Occipital lobe (tissue), 1 donor: ENCODE measurements at regions not wholly inside any gene's neighbourhood (a gene's known extent, or its start where the extent isn't known, plus 50 kb on each side); places are given as distances from the start of the nearest gene placed in this dataset.
"Not testable (repeated sequence)": the region's sequence is repeated elsewhere in the genome, so short reads cannot be mapped to it uniquely, and the experiment has no call there.

Experiments
- DNase-seq: peaks from one replicate; lab custom pipeline; 2025; lab: John Stamatoyannopoulos, UW

DNA sequence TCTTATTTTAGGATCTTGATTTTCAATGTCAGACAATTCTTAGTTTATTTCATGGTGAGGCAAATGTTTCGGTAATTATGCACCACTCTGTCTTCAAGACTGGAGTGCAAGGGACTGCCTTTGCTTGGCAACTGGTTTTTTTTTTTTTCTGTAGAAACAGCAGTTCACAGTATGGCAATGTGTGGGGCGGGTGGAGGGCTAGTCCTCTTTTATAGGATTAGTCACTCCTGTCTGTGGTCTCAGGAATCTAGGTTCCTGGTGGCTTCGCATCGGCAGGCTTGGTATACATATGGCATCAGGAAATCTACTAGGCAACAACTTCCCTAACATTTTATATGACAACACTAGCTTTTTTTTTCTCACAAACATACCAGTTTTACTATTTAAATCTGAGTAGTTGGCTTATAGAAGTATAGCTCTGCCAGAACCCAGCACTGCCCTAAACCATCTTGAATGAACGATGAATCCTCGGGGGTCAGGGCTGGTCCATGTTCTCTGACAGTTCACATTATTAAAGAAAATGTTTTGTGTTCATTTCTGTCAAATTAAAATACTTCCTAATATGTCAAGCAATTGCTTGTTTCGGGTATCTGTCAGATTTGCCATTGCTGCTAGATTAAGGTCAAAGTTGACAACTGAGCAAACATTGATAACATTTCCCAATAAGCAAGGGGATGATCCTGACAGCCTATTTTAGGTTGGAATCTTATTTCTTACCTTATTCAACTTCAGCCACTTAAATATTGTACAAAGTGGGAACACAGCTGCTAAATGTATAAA, 289.7 kb upstream of the VSTM2A start:
- no peak for DNase-seq

DNA sequence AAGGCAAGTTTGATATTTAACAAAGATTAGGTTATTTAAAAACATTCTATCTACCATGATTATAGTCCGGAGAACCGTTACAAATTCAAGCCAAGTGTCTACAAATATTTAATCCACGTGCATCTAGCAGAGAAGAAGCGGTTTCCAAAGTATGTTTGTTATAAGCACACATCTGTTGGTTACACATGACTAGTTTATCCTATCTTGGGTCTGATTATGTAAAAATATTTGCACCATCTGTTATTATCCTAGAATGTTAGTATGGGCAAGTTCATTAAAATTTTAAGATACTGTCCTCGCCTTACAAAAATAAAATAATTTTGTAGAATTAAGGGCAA, 289.2 kb upstream of the VSTM2A start:
- no peak for DNase-seq

- no peak for DNase-seq
Measured at GRCh38 chr7:54255242-54255641, 286.9 kb upstream of the VSTM2A start.

DNA sequence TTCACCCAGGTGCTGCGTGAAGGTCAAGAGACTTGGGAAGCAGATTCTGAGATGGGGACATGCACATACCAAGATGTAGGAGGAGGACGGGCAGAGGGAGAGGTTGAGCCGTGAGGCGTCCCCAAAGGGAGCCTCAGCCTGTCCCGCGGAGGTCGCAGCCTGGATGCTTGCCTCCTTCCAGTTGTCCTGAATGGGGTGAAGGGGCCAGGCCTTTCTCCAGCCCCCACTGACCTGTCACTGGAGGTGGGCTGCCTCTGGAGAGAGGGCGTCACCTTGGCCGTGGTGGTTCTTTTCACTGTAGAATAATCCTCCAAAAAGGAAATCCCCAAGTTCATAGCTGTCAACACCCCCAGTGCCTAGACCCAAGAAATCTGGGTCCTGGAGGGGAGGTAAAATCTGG, 283.0 kb upstream of the VSTM2A start:
- no peak for DNase-seq

DNA sequence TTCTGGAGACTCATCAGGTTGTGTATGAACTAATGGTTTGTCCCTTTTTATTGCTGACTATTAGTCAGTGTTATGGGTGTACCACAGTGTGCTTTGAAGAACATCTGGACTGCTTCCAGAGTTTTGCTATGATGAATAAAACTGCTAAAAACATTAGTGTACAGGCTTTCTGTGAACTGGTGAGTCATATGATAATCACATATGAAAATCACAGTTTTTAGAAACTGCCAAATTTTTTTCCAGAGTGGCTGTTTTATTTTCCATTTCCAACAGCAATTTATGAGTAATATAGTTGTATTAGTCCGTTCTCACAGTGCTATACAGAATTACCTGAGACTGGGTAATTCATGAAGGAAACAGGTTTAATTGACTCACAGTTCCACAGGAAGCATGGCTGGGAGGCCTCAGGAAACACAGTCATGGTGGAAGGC, 281.2 kb upstream of the VSTM2A start:
- no peak for DNase-seq

DNA sequence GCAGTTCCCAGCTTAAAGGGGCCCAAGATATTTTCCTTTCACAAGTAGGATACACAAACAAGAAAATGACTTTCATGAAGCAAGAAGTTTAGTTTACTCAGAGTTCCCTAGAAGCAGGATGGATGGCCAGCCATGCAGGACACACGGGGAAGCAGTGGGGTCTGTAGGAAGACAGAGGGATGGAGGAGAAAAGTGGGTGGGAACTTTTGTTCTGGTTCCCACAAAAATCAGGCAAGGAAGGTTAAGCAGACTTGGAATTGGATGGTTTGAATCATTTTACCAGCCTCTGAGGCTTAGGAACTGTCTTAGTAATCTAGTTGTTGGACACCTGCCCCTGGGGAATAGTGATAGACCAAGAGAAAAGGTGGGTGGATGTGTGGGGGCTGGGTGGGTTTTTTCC, 263.3 kb upstream of the VSTM2A start:
- no peak for DNase-seq

DNA sequence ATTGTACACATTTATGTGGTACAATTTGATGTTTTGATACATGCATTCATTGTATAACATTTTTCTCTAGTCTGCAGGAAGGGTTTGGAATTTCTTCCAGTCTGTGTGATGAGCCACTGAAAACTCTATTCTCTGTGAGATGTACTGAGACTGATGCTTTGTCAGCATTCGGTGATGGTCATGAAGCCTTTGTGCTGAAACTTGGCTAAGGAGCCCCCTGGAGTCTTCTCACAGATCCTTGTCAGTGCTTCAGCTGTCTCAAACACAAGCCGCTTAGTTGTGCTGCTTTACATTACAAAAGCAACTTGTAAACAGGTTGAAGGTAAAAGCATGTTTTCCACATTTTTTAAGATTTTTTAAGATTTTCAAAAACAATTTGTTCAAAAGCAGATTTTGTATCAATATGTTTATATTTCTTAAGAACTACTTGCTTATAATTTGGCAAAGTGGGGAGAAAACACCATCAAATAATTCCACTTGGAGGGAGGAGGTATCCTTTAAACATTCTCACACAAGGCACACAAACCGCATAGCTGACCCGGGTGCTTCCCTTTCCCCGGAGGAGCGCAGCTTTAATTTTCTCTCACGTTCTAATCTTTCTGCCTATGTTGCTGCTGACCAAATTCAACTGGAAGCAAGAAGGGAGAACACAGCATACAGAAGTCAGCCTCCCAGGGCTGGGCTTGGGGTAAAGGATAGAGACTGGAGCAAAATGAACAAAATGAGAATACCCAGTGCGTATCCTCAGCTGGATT, 249.8 kb upstream of the VSTM2A start:
- no peak for DNase-seq

- DNase-seq = no peak
Measured at GRCh38 chr7:54299426-54299825, 242.7 kb upstream of the VSTM2A start.

DNA sequence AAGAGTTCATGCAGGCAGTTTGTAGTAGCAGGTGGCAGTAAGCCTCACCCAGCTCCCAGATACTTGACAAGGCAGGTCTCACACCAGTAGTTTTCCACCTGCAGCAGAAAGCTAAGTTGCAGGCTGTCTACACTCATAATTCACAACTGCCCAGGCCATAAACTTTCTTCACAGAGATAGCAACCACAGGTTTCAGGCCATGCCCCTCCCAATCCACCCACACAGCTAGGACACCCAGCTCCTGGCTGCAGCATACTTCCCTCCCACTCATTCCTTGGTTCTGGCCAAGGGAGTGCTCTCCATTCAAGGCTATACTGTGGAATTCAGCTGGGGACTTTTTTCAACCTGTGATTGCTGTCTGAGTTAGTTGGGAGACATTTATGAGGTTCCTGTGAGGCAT, 226.2 kb upstream of the VSTM2A start:
- DNase-seq = not testable (repeated sequence)

- no peak for DNase-seq
Measured at GRCh38 chr7:54326592-54327167, 215.5 kb upstream of the VSTM2A start.

DNA sequence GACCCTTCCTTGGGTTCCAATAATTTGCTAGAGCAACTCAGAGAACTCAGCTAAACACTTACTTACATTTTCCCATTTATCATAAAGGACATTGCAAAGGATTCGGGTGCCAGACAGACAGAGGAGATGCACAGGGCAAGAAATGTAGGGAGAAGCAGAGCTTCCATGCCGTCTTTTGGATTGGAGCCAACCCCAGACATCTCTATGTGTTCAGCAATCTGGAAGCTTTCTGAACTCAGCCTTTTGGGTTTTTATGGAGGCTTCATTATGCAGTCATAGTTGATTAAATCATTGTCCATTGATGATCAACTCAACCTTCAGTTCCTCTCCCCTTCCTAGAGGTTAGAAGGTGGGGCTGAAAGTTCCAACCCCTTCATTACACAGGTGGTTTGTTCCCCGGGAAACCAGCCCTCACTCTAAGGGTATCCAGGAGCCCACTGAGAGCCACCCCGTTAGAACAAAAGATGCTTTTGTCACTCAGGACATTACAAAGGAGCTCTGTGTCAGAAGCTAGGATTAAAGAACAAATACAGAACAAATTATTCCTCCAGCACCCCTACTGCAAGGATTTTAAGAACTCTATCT, 211.9 kb upstream of the VSTM2A start:
- DNase-seq = no peak

DNA sequence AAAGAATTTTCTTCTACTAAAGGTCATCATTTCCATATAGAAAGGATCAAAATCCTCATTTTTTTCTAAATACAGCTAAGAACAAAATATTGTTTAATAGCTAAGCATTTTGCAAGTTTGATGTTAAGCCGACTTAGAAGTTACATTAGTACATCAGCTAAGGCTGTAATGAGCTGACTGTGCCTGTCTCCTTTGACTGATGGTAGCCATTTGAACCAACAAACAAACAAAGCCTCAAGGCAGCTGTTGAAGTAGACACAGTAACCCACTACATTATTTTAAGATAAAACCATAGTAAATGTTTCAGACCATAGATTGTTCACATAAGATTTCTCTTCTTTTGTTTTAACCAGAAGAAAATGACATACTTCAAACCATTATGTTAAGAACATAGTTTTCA, 210.9 kb upstream of the VSTM2A start:
- no peak for DNase-seq

DNA sequence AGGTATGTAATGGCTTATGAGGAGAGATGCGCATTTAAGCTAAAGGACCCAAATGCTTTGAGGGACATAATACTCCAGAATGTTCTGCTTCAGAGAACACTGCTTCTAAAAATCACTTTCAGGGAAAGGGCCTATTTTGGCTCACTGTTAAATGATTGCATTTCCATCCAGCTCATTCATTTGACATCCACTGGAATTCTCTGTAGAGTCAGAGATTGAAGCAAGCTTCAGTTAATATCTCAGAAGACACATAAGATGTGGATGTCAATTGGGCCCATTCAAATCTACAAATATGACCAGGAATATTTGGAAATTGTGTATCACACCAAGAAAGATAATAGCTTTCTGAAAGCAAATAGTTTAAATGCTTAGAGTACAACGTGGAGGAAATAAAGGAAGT, 209.9 kb upstream of the VSTM2A start:
- no peak for DNase-seq

GRCh38 chr7:54333952-54334351, 208.2 kb upstream of the VSTM2A start:
- DNase-seq = no peak

DNA sequence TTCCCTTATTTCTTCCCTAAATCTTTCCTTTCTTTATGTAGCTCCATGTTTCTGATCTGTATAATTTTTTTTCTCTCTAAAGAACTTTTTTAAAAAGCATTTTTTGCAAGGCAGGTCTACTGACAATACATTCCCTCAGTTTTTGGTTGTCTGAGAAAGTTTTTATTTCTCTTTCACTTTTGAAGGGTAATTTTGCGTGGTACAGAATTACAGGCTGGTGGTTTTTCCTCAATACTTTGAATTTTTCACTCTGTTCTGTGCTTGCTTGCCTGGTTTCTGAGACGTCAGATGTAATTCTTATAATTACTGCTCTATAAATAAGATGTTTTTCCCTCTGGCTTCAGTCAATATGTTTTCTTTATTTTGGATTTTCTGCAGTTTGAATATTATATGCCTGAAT, 205.4 kb upstream of the VSTM2A start:
- DNase-seq = no peak

- no peak for DNase-seq
Measured at GRCh38 chr7:54337466-54337865, 204.7 kb upstream of the VSTM2A start.

DNA sequence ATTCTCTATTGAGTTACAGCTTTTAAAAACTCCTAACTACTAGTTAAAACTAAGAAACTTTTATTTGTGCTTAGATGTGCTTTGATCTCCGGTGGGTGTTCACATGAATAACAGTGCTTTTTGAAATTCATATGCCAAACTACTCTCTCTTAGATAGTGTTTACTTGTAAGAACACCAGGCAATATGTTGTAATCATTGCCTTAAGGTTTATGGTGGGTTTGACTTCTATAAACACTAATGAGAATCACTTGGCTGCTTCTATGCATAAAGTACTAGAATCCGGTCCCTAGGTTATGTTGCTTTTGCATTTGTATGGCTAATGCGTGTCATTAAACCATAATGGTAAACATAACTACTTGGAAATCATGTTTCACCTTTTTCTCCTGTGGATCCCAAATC, 203.9 kb upstream of the VSTM2A start:
- DNase-seq = no peak

DNA sequence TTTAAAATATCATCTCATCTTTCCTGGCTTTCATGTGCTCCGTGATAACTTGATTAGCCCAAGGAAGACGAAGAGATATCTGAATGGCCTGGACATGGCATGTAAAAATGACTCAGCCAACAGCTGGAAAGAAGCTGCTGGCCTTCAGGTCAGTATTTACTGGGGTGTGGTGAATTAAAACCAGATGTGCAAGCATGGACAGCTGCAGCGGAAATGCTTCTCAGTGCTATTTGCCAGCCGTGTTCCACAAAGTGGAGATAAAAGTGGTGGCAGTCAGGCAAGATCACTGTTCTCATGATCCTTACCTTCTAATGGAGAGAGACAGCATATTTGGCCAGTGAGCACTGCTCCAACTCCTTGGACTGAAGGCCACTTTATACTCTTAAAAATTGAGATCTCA, 203.1 kb upstream of the VSTM2A start:
- DNase-seq = no peak

- DNase-seq = no peak
Measured at GRCh38 chr7:54342458-54342857, 199.7 kb upstream of the VSTM2A start.

DNA sequence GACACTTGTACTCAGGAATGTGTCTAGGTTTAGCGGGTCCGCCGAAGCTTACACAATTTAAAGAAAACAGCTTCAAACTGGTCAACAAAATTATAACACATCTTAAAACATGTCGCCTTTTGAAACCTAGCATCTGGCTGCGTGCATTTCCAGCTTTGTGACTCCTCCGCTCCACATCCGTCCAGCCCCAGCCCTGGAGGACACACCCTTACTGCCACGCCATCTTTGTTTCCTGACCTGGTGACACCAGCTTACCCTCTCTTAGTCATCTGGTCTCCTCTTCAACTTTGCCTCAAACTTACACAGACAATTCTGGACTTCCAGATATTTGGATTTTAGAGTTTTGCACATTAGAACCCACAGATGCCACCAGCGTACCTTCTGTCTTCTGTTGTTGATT, 198.7 kb upstream of the VSTM2A start:
- DNase-seq = no peak

- no peak for DNase-seq
Measured at GRCh38 chr7:54345746-54346145, 196.4 kb upstream of the VSTM2A start.

DNA sequence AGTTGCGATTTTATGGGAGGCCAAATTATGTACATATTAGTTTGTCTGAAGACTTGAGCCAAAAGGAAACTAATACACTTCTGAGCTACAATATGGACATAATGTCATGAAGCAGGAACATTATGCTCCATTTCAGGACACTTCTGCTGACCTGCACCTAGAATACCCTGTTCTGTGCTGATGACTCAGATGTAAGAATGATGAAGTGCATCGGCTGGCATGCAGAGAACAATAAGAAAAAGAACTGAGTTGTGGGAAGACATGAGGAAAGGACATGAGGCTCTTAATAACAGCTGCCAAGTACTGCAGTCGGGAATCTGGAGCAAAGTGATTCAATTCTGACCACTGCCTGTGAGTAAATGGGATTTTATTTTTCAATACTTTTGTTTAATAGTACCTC, 192.9 kb upstream of the VSTM2A start:
- no peak for DNase-seq

DNA sequence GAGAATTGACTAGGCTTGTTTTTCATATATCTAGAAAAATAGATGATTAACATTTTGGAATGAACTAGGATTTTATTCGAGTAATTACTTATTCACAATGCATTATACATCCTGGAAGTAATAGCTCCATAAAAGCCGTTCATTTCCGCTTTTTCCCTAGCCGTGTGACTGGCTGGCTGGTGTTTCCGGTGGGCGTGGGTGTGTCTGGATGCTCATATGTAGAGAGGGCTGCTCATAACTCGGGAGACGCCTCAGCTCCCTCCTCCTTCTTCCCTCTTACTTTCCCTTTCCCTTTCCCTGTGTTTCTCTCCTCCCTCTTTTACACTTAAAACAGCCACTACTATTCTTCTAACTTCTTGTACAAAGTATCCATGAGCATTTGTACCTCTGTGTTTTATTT, 187.7 kb upstream of the VSTM2A start:
- DNase-seq = no peak
